ENCODE measurements at regions not wholly inside any gene's neighbourhood (a gene's known extent, or its start where the extent isn't known, plus 50 kb on each side); places are given as distances from the start of the nearest gene placed in this dataset.

GRCh38 chr18:55908901-55909366, 320.9 kb upstream of the TCF4 start:
- H3K4me3 ChIP-seq (ENCODE audit: low read length in 2 of 2), result no peak overlapping the region
- no peaks in the 10 kb centered on the region for H3K4me1 ChIP-seq (ENCODE audit: insufficient read depth, low read length)
- DNase-seq, result no peak
- ChIA-PET CTCF (ENCODE audit: partially characterized antibody) (no interaction called here), POLR2A (ENCODE audit: partially characterized antibody) (no interaction called here)
- H3K27ac ChIP-seq (ENCODE audit: low read depth, low read length), result no peak overlapping the region
- Mint-ChIP-seq H3K4me1 (no peaks in the 10 kb centered on the region), H3K27ac (no peak overlapping the region), H3K9me3 (peaks cover 0 to 12% (median 6%) of the 10 kb centered on the region in 8 donors), H3K36me3 (no peaks in the 10 kb centered on the region), H3K27me3 (no peaks in the 10 kb centered on the region), H3K4me3 (no peak overlapping the region)
- H3K36me3 ChIP-seq (ENCODE audit: insufficient read depth, low read length), result no peaks in the 10 kb centered on the region
- no peaks in the 10 kb centered on the region for H3K27me3 ChIP-seq (ENCODE audit: insufficient read depth, low read length)
- H3K9me3 ChIP-seq (ENCODE audit: control insufficient read depth in 1 of 2, low read length in 2 of 2), result no peaks in the 10 kb centered on the region
- intact Hi-C loops (cut with micrococcal nuclease), result no loop called here

GRCh38 chr18:55907453-55908175, 319.6 kb upstream of the TCF4 start:
- intact Hi-C loops (cut with micrococcal nuclease), result no loop called here
- POLR2A ChIA-PET (ENCODE audit: partially characterized antibody), result no interaction called here
- no peaks in the 10 kb centered on the region for H3K27me3 Mint-ChIP-seq

GRCh38 chr18:55906536-55906935, 318.5 kb upstream of the TCF4 start:
- ChIA-PET CTCF (ENCODE audit: partially characterized antibody) (no interaction called here), POLR2A (ENCODE audit: partially characterized antibody) (no interaction called here)
- Histone ChIP-seq H3K36me3 (ENCODE audit: insufficient read depth, low read length) (no peaks in the 10 kb centered on the region), H3K27ac (ENCODE audit: low read depth, low read length) (no peak overlapping the region), H3K4me3 (ENCODE audit: low read length in 2 of 2) (no peak overlapping the region), H3K27me3 (ENCODE audit: insufficient read depth, low read length) (no peaks in the 10 kb centered on the region), H3K4me1 (ENCODE audit: insufficient read depth, low read length) (no peaks in the 10 kb centered on the region), H3K9me3 (ENCODE audit: control insufficient read depth in 1 of 2, low read length in 2 of 2) (no peaks in the 10 kb centered on the region)
- Mint-ChIP-seq H3K27ac (no peak overlapping the region), H3K27me3 (no peaks in the 10 kb centered on the region), H3K36me3 (no peaks in the 10 kb centered on the region), H3K4me3 (no peak overlapping the region), H3K9me3 (peaks cover 0 to 7% (median 4%) of the 10 kb centered on the region in 8 donors), H3K4me1 (no peaks in the 10 kb centered on the region)
- no peak for DNase-seq
- intact Hi-C loops (cut with micrococcal nuclease), result no loop called here

More at GRCh38 chr18:55907453-55908175, 319.6 kb upstream of the TCF4 start:
- no peaks in the 10 kb centered on the region for H3K36me3 ChIP-seq (ENCODE audit: insufficient read depth, low read length)
- Mint-ChIP-seq H3K36me3 (no peaks in the 10 kb centered on the region), H3K4me3 (no peak overlapping the region), H3K9me3 (peaks cover 0 to 8% (median 5%) of the 10 kb centered on the region in 8 donors), H3K27ac (no peak overlapping the region), H3K4me1 (no peaks in the 10 kb centered on the region)
- no peak for DNase-seq
- H3K9me3 ChIP-seq (ENCODE audit: control insufficient read depth in 1 of 2, low read length in 2 of 2), result no peaks in the 10 kb centered on the region
- no peak overlapping the region for H3K27ac ChIP-seq (ENCODE audit: low read depth, low read length)
- no peaks in the 10 kb centered on the region for H3K4me1 ChIP-seq (ENCODE audit: insufficient read depth, low read length)
- no peaks in the 10 kb centered on the region for H3K27me3 ChIP-seq (ENCODE audit: insufficient read depth, low read length)
- CTCF ChIA-PET (ENCODE audit: partially characterized antibody), result no interaction called here
- H3K4me3 ChIP-seq (ENCODE audit: low read length in 2 of 2), result no peak overlapping the region

- intact Hi-C loops (cut with micrococcal nuclease), result no loop called here
- CTCF ChIA-PET (ENCODE audit: partially characterized antibody), result no interaction called here
These were observed 315.9 kb upstream of the TCF4 start for GRCh38 chr18:55903911-55904310.

GRCh38 chr18:55900380-55900779, 312.4 kb upstream of the TCF4 start:
- H3K27me3 Mint-ChIP-seq, result no peaks in the 10 kb centered on the region
- peaks cover 0 to 4% (median 0%) of the 10 kb centered on the region in 8 donors for H3K9me3 Mint-ChIP-seq
- intact Hi-C loops (cut with micrococcal nuclease), result no loop called here
- ChIA-PET CTCF (ENCODE audit: partially characterized antibody) (no interaction called here), POLR2A (ENCODE audit: partially characterized antibody) (no interaction called here)
- Histone ChIP-seq H3K27ac (ENCODE audit: low read depth, low read length) (no peak overlapping the region), H3K27me3 (ENCODE audit: insufficient read depth, low read length) (no peaks in the 10 kb centered on the region), H3K9me3 (ENCODE audit: control insufficient read depth in 1 of 2, low read length in 2 of 2) (no peaks in the 10 kb centered on the region), H3K36me3 (ENCODE audit: insufficient read depth, low read length) (no peaks in the 10 kb centered on the region), H3K4me1 (ENCODE audit: insufficient read depth, low read length) (no peaks in the 10 kb centered on the region), H3K4me3 (ENCODE audit: low read length in 2 of 2) (no peak overlapping the region)
- no peaks in the 10 kb centered on the region for H3K36me3 Mint-ChIP-seq
- H3K4me3 Mint-ChIP-seq, result no peak overlapping the region
- H3K4me1 Mint-ChIP-seq, result no peaks in the 10 kb centered on the region
- DNase-seq, result no peak
- H3K27ac Mint-ChIP-seq, result no peak overlapping the region

More at GRCh38 chr18:55903911-55904310, 315.9 kb upstream of the TCF4 start:
- Mint-ChIP-seq H3K9me3 (peaks cover 0 to 7% (median 2%) of the 10 kb centered on the region in 8 donors), H3K36me3 (no peaks in the 10 kb centered on the region), H3K27ac (no peak overlapping the region), H3K4me3 (no peak overlapping the region), H3K27me3 (no peaks in the 10 kb centered on the region), H3K4me1 (no peaks in the 10 kb centered on the region)
- Histone ChIP-seq H3K4me1 (ENCODE audit: insufficient read depth, low read length) (no peaks in the 10 kb centered on the region), H3K36me3 (ENCODE audit: insufficient read depth, low read length) (no peaks in the 10 kb centered on the region), H3K27ac (ENCODE audit: low read depth, low read length) (no peak overlapping the region), H3K27me3 (ENCODE audit: insufficient read depth, low read length) (no peaks in the 10 kb centered on the region), H3K4me3 (ENCODE audit: low read length in 2 of 2) (no peak overlapping the region), H3K9me3 (ENCODE audit: control insufficient read depth in 1 of 2, low read length in 2 of 2) (no peaks in the 10 kb centered on the region)
- POLR2A ChIA-PET (ENCODE audit: partially characterized antibody), result no interaction called here
- no peak for DNase-seq

GRCh38 chr18:55897091-55897689, 309.2 kb upstream of the TCF4 start:
- H3K27ac Mint-ChIP-seq, result no peak overlapping the region
- no peaks in the 10 kb centered on the region for H3K27me3 Mint-ChIP-seq
- H3K4me1 Mint-ChIP-seq, result no peaks in the 10 kb centered on the region
- ChIA-PET POLR2A (ENCODE audit: partially characterized antibody) (no interaction called here), CTCF (ENCODE audit: partially characterized antibody) (no interaction called here)
- Histone ChIP-seq H3K4me3 (ENCODE audit: low read length in 2 of 2) (no peak overlapping the region), H3K27me3 (ENCODE audit: insufficient read depth, low read length) (no peaks in the 10 kb centered on the region), H3K27ac (ENCODE audit: low read depth, low read length) (no peak overlapping the region), H3K4me1 (ENCODE audit: insufficient read depth, low read length) (no peaks in the 10 kb centered on the region), H3K36me3 (ENCODE audit: insufficient read depth, low read length) (no peaks in the 10 kb centered on the region), H3K9me3 (ENCODE audit: control insufficient read depth in 1 of 2, low read length in 2 of 2) (no peaks in the 10 kb centered on the region)
- no peak overlapping the region for H3K4me3 Mint-ChIP-seq
- peaks cover 0 to 13% (median 6%) of the 10 kb centered on the region in 8 donors for H3K9me3 Mint-ChIP-seq
- no peak for DNase-seq
- H3K36me3 Mint-ChIP-seq, result no peaks in the 10 kb centered on the region
- intact Hi-C loops (cut with micrococcal nuclease), result no loop called here

- Histone ChIP-seq H3K4me1 (ENCODE audit: insufficient read depth, low read length) (no peaks in the 10 kb centered on the region), H3K27ac (ENCODE audit: low read depth, low read length) (no peak overlapping the region), H3K4me3 (ENCODE audit: low read length in 2 of 2) (no peak overlapping the region), H3K9me3 (ENCODE audit: control insufficient read depth in 1 of 2, low read length in 2 of 2) (no peaks in the 10 kb centered on the region), H3K27me3 (ENCODE audit: insufficient read depth, low read length) (no peaks in the 10 kb centered on the region), H3K36me3 (ENCODE audit: insufficient read depth, low read length) (no peaks in the 10 kb centered on the region)
- peaks cover 0 to 13% (median 5%) of the 10 kb centered on the region in 8 donors for H3K9me3 Mint-ChIP-seq
- no peaks in the 10 kb centered on the region for H3K4me1 Mint-ChIP-seq
- H3K27me3 Mint-ChIP-seq, result no peaks in the 10 kb centered on the region
- H3K4me3 Mint-ChIP-seq, result no peak overlapping the region
- no peaks in the 10 kb centered on the region for H3K36me3 Mint-ChIP-seq
- ChIA-PET POLR2A (ENCODE audit: partially characterized antibody) (no interaction called here), CTCF (ENCODE audit: partially characterized antibody) (no interaction called here)
- no peak overlapping the region for H3K27ac Mint-ChIP-seq
- intact Hi-C loops (cut with micrococcal nuclease), result no loop called here
- no peak for DNase-seq
These were observed 306.0 kb upstream of the TCF4 start for GRCh38 chr18:55893948-55894347.
